Osteocyte (in vitro differentiated cells): ENCODE measurements at regions not wholly inside any gene's neighbourhood (a gene's known extent, or its start where the extent isn't known, plus 50 kb on each side); places are given as distances from the start of the nearest gene placed in this dataset.

Experiments used
- DNase-seq: peaks from one replicate; pipeline ENCODE4 v3.0.0; 2021; ENCODE audit warnings: mixed read lengths; ENCODE audit not compliant: unreplicated experiment; ENCODE audit errors: extremely low spot score
- H3K27ac Mint-ChIP-seq: one replicate; pipeline ENCODE4 v1.8.0; 2021; ENCODE audit warnings: mild to moderate bottlenecking, mixed read lengths; ENCODE audit not compliant: unreplicated experiment
- H3K27me3 Mint-ChIP-seq: one replicate; pipeline ENCODE4 v1.8.0; 2021; ENCODE audit warnings: mixed read lengths; ENCODE audit not compliant: unreplicated experiment
- H3K36me3 Mint-ChIP-seq: one replicate; pipeline ENCODE4 v1.8.0; 2021; ENCODE audit warnings: mixed read lengths; ENCODE audit not compliant: unreplicated experiment
- H3K4me1 Mint-ChIP-seq: one replicate; pipeline ENCODE4 v1.8.0; 2021; ENCODE audit warnings: mixed read lengths; ENCODE audit not compliant: unreplicated experiment
- H3K4me3 Mint-ChIP-seq: one replicate; pipeline ENCODE4 v1.8.0; 2021; ENCODE audit warnings: mild to moderate bottlenecking, moderate library complexity, mixed read lengths; ENCODE audit not compliant: unreplicated experiment
- H3K9me3 Mint-ChIP-seq: one replicate; pipeline ENCODE4 v1.8.0; 2021; ENCODE audit warnings: mixed read lengths; ENCODE audit not compliant: unreplicated experiment
- CTCF ChIP-seq: fragments of 200-600 bp; sonication (generic); IDR thresholded peaks from 2 replicates; pipeline ENCODE4 v1.5.0; 2021; ENCODE audit warnings: antibody characterized with exemption, mild to moderate bottlenecking, moderate library complexity

- Mint-ChIP-seq H3K9me3 (no peaks in the 10 kb centered on the region), H3K4me1 (no peaks in the 10 kb centered on the region), H3K36me3 (no peaks in the 10 kb centered on the region), H3K27ac (no peak overlapping the region), H3K27me3 (peaks cover 12% of the 10 kb centered on the region), H3K4me3 (no peak overlapping the region)
- TF ChIP-seq CTCF: no peak
- no peak for DNase-seq
These were observed 132.8 kb downstream of the TUSC7 start for GRCh38 chr3:116842254-116842957.

- no peak for TF ChIP-seq CTCF
- Mint-ChIP-seq H3K9me3 (no peaks in the 10 kb centered on the region), H3K36me3 (no peaks in the 10 kb centered on the region), H3K4me1 (no peaks in the 10 kb centered on the region), H3K4me3 (no peak overlapping the region), H3K27me3 (peaks cover 37% of the 10 kb centered on the region), H3K27ac (no peak overlapping the region)
- no peak for DNase-seq
These were observed 138.8 kb downstream of the TUSC7 start for GRCh38 chr3:116848248-116848829.

- no peaks in the 10 kb centered on the region for H3K4me1 Mint-ChIP-seq
- H3K9me3 Mint-ChIP-seq: no peaks in the 10 kb centered on the region
- H3K4me3 Mint-ChIP-seq: no peak overlapping the region
- H3K27me3 Mint-ChIP-seq: peaks cover 38% of the 10 kb centered on the region
- no peak for DNase-seq
- H3K36me3 Mint-ChIP-seq: no peaks in the 10 kb centered on the region
- no peak overlapping the region for H3K27ac Mint-ChIP-seq
- TF ChIP-seq CTCF: no peak
These were observed 139.7 kb downstream of the TUSC7 start for GRCh38 chr3:116849261-116849688.

GRCh38 chr3:116852803-116853202 lies 143.2 kb downstream of the TUSC7 start:
- no peak for DNase-seq
- H3K36me3 Mint-ChIP-seq: no peaks in the 10 kb centered on the region
- H3K27ac Mint-ChIP-seq: no peak overlapping the region
- TF ChIP-seq CTCF: no peak
- no peaks in the 10 kb centered on the region for H3K4me1 Mint-ChIP-seq
- no peak overlapping the region for H3K4me3 Mint-ChIP-seq
- H3K27me3 Mint-ChIP-seq: peaks cover 31% of the 10 kb centered on the region
- no peaks in the 10 kb centered on the region for H3K9me3 Mint-ChIP-seq

- peaks cover 3% of the 10 kb centered on the region for H3K27me3 Mint-ChIP-seq
- no peaks in the 10 kb centered on the region for H3K4me1 Mint-ChIP-seq
- no peak for DNase-seq
- no peak for TF ChIP-seq CTCF
- H3K27ac Mint-ChIP-seq: no peak overlapping the region
- no peak overlapping the region for H3K4me3 Mint-ChIP-seq
- no peaks in the 10 kb centered on the region for H3K9me3 Mint-ChIP-seq
- H3K36me3 Mint-ChIP-seq: no peaks in the 10 kb centered on the region
These were observed 153.7 kb downstream of the TUSC7 start for GRCh38 chr3:116863270-116863770.
